ENCODE measurements at regions not wholly inside any gene's neighbourhood (a gene's known extent, or its start where the extent isn't known, plus 50 kb on each side); places are given as distances from the start of the nearest gene placed in this dataset.

GRCh38 chr12:115700081-115700480, 577.4 kb downstream of the MED13L start:
- FAIRE-seq (no peak), ATAC-seq (peak in 1 of 2 experiments; percentile 21; a peak in 1 of 6 replicates), DNase-seq (ENCODE audit: low read depth in 1 of 2, low spot score in 1 of 2) (no peak)
- Histone ChIP-seq H3K9me3 (no peaks in the 10 kb centered on the region), H3K4me3 (no peak overlapping the region), H3K27ac (no peak overlapping the region), H3K4me2 (no peak overlapping the region), H3K4me1 (no peaks in the 10 kb centered on the region)
- ChIA-PET CTCF (interaction anchor here (1.0 kb wide), 1 partner anchor 17 kb away, joined by 3 read pairs; no protein-coding TSS in a partner anchor), POLR2A (no interaction called here)
- no peak for TF ChIP-seq FOSL2 (IDR thresholded peaks at IDR 0.05)
- TF ChIP-seq FOSL2 (CRISPR knock-in tag; IDR thresholded peaks at IDR 0.05) = no peak
- TF ChIP-seq HEYL (CRISPR knock-in tag; IDR thresholded peaks at IDR 0.05) = no peak
- no peak for TF ChIP-seq PHF8 (IDR thresholded peaks at IDR 0.05; ENCODE audit: borderline replicate concordance, low read depth)
- 3% methylated on average over 2 of the region's 2 CpGs for WGBS (ENCODE audit: missing lambda C conversion rate)

GRCh38 chr12:115698257-115698656, 579.2 kb downstream of the MED13L start:
- H3K4me1 ChIP-seq = no peaks in the 10 kb centered on the region
- WGBS (ENCODE audit: missing lambda C conversion rate) = 2% methylated on average over 3 of the region's 3 CpGs
- no peak for DNase-seq (ENCODE audit: low read depth in 1 of 2, low spot score in 1 of 2)
- H3K9me3 ChIP-seq = no peaks in the 10 kb centered on the region
- TF ChIP-seq FOSL2 (IDR thresholded peaks at IDR 0.05) = no peak
- no peak for TF ChIP-seq FOSL2 (CRISPR knock-in tag; IDR thresholded peaks at IDR 0.05)
- TF ChIP-seq REST (IDR thresholded peaks at IDR 0.05) = no peak
- TF ChIP-seq ZNF302 (CRISPR knock-in tag; IDR thresholded peaks at IDR 0.05) = no peak
- TF ChIP-seq POLR2A (IDR thresholded peaks at IDR 0.05; ENCODE audit: low read length) = no peak
- no peak for TF ChIP-seq MAFK (IDR thresholded peaks at IDR 0.05; ENCODE audit: partially characterized antibody)
- TF ChIP-seq ZFP36 (IDR thresholded peaks at IDR 0.05; ENCODE audit: borderline replicate concordance, partially characterized antibody) = no peak
- no peak for TF ChIP-seq PHF8 (IDR thresholded peaks at IDR 0.05; ENCODE audit: borderline replicate concordance, low read depth)
- no peak for TF ChIP-seq KDM5A (IDR thresholded peaks at IDR 0.05)
- no peak for TF ChIP-seq HOXB13 (CRISPR knock-in tag; IDR thresholded peaks at IDR 0.05; ENCODE audit: low read depth)
- ChIA-PET CTCF (interaction anchor here (0.9 kb wide), 1 partner anchor 1030 kb away, joined by 3 read pairs; no protein-coding TSS in a partner anchor), POLR2A (no interaction called here)
- H3K4me2 ChIP-seq = no peak overlapping the region
- H3K27ac ChIP-seq = no peak overlapping the region
- no peak for FAIRE-seq
- no peak for ATAC-seq
- H3K4me3 ChIP-seq = no peak overlapping the region

DNA sequence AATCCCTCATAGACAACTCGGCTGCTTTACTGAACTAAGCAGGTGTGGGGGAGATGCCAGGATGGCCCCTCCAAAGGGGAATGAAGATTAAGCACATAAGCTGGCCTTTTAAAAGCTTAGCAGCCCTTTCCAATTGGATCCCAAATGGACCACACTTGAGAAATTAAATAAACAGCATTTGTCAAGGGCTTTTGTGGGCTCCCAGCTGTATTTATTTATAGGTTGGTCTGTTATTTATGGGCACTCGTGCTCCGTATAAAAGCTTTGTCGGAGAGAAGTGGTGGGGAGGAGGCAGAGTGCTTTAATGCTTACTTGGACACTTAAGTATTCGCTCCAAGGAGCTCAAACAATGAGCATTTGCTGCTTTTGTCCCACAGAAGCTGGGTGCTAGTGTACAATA, 580.2 kb downstream of the MED13L start:
- WGBS (ENCODE audit: missing lambda C conversion rate) = 18% methylated on average over 5 of the region's 5 CpGs
- no peak overlapping the region for H3K4me2 ChIP-seq
- ATAC-seq (no peak), DNase-seq (ENCODE audit: low read depth in 1 of 2, low spot score in 1 of 2) (no peak), FAIRE-seq (no peak)
- CTCF ChIA-PET = interaction anchor here (0.9 to 1.0 kb wide), 2 partner anchors 15 to 1029 kb away, joined by 3 read pairs; no protein-coding TSS in a partner anchor
- H3K27ac ChIP-seq = no peak overlapping the region
- TF ChIP-seq, protein P1, sequence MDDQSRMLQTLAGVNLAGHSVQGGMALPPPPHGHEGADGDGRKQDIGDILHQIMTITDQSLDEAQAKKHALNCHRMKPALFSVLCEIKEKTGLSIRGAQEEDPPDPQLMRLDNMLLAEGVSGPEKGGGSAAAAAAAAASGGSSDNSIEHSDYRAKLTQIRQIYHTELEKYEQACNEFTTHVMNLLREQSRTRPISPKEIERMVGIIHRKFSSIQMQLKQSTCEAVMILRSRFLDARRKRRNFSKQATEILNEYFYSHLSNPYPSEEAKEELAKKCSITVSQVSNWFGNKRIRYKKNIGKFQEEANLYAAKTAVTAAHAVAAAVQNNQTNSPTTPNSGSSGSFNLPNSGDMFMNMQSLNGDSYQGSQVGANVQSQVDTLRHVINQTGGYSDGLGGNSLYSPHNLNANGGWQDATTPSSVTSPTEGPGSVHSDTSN (IDR thresholded peaks at IDR 0.05) = no peak
- TF ChIP-seq ELK1 (IDR thresholded peaks at IDR 0.05; ENCODE audit: low read depth, low read length) = no peak
- no peak for TF ChIP-seq FOSL2 (IDR thresholded peaks at IDR 0.05)
- TF ChIP-seq FOSL2 (CRISPR knock-in tag; IDR thresholded peaks at IDR 0.05) = no peak
- TF ChIP-seq NFE2L2 (conservative IDR thresholded peaks at IDR 0.05; ENCODE audit: low read length) = no peak
- no peak for TF ChIP-seq EP300 (IDR thresholded peaks at IDR 0.05)
- no peaks in the 10 kb centered on the region for H3K9me3 ChIP-seq
- H3K4me1 ChIP-seq = no peaks in the 10 kb centered on the region
- no peak overlapping the region for H3K4me3 ChIP-seq
- POLR2A ChIA-PET = no interaction called here

Measured in A549 (cell line).